Heart right ventricle (tissue), 16 donors: ENCODE measurements at regions not wholly inside any gene's neighbourhood (a gene's known extent, or its start where the extent isn't known, plus 50 kb on each side); places are given as distances from the start of the nearest gene placed in this dataset.

Experiments
- ATAC-seq, 8 donors: fragments of 200-7000 bp; cut with Tn5 transposase; one replicate each; pipeline ENCODE4 v1.9.1; 2020; ENCODE audit warnings: mild to moderate bottlenecking in 8 of 8, moderate library complexity in 8 of 8, moderate number of reproducible peaks in 1 of 8
- DNase-seq, 2 donors: peaks; one replicate each; pipeline ENCODE4 v3.0.0-alpha.2; 2020
- H3K27ac ChIP-seq, 10 donors: fragments of 200-600 bp; sonication (generic) in 2 of 10; one replicate each; pipeline versions ENCODE4 v1.5.0 to v1.8.0; 2020 to 2022; ENCODE audit warnings: mild to moderate bottlenecking in 3 of 10
- H3K27me3 ChIP-seq, 7 donors: fragments of 200-600 bp; one replicate each; pipeline ENCODE4 v1.8.0; 2021 to 2022; ENCODE audit warnings: mild to moderate bottlenecking in 2 of 7
- H3K36me3 ChIP-seq, 9 donors: fragments of 200-600 bp; sonication (generic) in 1 of 9; one replicate each; pipeline versions ENCODE4 v1.5.0 to v1.8.0; 2020 to 2022; ENCODE audit warnings: mild to moderate bottlenecking in 2 of 9
- H3K4me1 ChIP-seq, 9 donors: fragments of 200-600 bp; sonication (generic) in 1 of 9; one replicate each; pipeline versions ENCODE4 v1.5.0 to v1.8.0; 2020 to 2022; ENCODE audit warnings: mild to moderate bottlenecking in 4 of 9
- H3K4me3 ChIP-seq, 10 donors: fragments of 200-600 bp; sonication (generic) in 2 of 10; one replicate each; pipeline versions ENCODE4 v1.5.0 to v1.8.0; 2020 to 2022; ENCODE audit warnings: mild to moderate bottlenecking in 7 of 10, moderate library complexity in 2 of 10
- H3K9me3 ChIP-seq, 11 donors: fragments of 200-600 bp in 10 of 11; sonication (generic) in 2 of 11; one replicate each; pipeline versions ENCODE4 v1.5.0 to v1.8.0; 2013 to 2022; ENCODE audit warnings: mild to moderate bottlenecking in 2 of 11, control low read depth in 1 of 11, moderate library complexity in 1 of 11
- CTCF ChIP-seq, 9 donors: fragments of 200-600 bp; sonication (generic) in 2 of 9; IDR thresholded peaks; one replicate each; pipeline versions ENCODE4 v1.5.0 to v1.8.0; 2021 to 2022; ENCODE audit warnings: antibody characterized with exemption in 9 of 9, mild to moderate bottlenecking in 5 of 9, moderate library complexity in 1 of 9
- WGBS, 2 donors: extraction: QIAGEN DNeasy Blood & Tissue Kit; methylation state at CpG; one replicate each; pipeline ENCODE4 v1.1.7; 2013; ENCODE audit warnings: inconsistent platforms in 1 of 2; 5-methylcytosine and 5-hydroxymethylcytosine counted together
- intact Hi-C, 10 donors: fragments of 100-400 bp; cut with DNase I; formaldehyde crosslinking; loops; one replicate each; pipeline versions ENCODE4 v1.11.1 to v1.14.2; 2022
- donor health status: Arrhythmogenic right ventricular cardiomyopathy.
- donor health status: ischemic (EF 13 %, LVEDD 7.1; RV severe dilation, severe dysfunction).
- donor health status: healthy with polysubstance abuse.
- donor health status: DM: no; HTN: yes; CAD: no.
- donor health status: DM: no; HTN: no; CAD: no.
- donor health status: ischemic (EF 25% LVEDD 6.9; RV normal size, moderate dysfunction).
- donor health status: ischemic (EF 25% LVEDD 5.7; RV mildly dilated, moderate dysfunction).
- donor health status: healthy.
- donor health status: DM: yes; HTN: yes; CAD: no.
- donor health status: Ischemic cardiomyopathy.
- donor health status: ischemic (EF 35%, LVEDD 5.7; RV mildly dilated, moderate dysfunction).
- donor health status: nonischemic (EF 11% LVEDD 7.7; RV severe dilation, severe dysfunction).
- donor health status: DM: yes; HTN: yes; CAD: no.
- donor health status: PGD.
- donor health status: ischemic (EF 29% LVEDD 5.4; RV normal size, mild dysfunction).
- donor health status: nonischemic (EF 23%, LVEDD 6.1; RV moderate dilation, normal function).

- peaks cover 0 to 24% (median 0%) of the 10 kb centered on the region in 11 donors for H3K9me3 ChIP-seq
- 72 to 74% methylated on average over 2 of the region's 2 CpGs for WGBS, 2 donors
- H3K4me1 ChIP-seq = no peaks in the 10 kb centered on the region
- no peak overlapping the region for H3K4me3 ChIP-seq
- no peak for TF ChIP-seq CTCF (IDR thresholded peaks at IDR 0.05)
- ATAC-seq = no peak
- intact Hi-C loops = no loop called here
- no peaks in the 10 kb centered on the region for H3K36me3 ChIP-seq
- no peaks in the 10 kb centered on the region for H3K27me3 ChIP-seq
- no peak for DNase-seq
- H3K27ac ChIP-seq = no peak overlapping the region
These were observed 450.5 kb upstream of the FAR2 start for GRCh38 chr12:28698553-28698952.

- Histone ChIP-seq H3K27me3 (no peaks in the 10 kb centered on the region), H3K36me3 (no peaks in the 10 kb centered on the region), H3K4me1 (no peaks in the 10 kb centered on the region), H3K4me3 (no peak overlapping the region), H3K9me3 (peaks cover 0 to 28% (median 4%) of the 10 kb centered on the region in 11 donors), H3K27ac (no peak overlapping the region)
- no peak for DNase-seq
- no peak for ATAC-seq
- intact Hi-C loops = no loop called here
- no peak for TF ChIP-seq CTCF (IDR thresholded peaks at IDR 0.05)
These were observed 450.0 kb upstream of the FAR2 start for GRCh38 chr12:28699029-28699428.

- no peaks in the 10 kb centered on the region for H3K36me3 ChIP-seq
- no peak for TF ChIP-seq CTCF (IDR thresholded peaks at IDR 0.05)
- no peaks in the 10 kb centered on the region for H3K27me3 ChIP-seq
- ATAC-seq = no peak
- no peak overlapping the region for H3K4me3 ChIP-seq
- intact Hi-C loops = no loop called here
- H3K27ac ChIP-seq = no peak overlapping the region
- DNase-seq = no peak
- H3K4me1 ChIP-seq = no peaks in the 10 kb centered on the region
- peaks cover 0 to 33% (median 6%) of the 10 kb centered on the region in 11 donors for H3K9me3 ChIP-seq
- 64 to 71% methylated on average over 3 of the region's 3 CpGs for WGBS, 2 donors
These were observed 448.9 kb upstream of the FAR2 start for GRCh38 chr12:28700161-28700560.

- DNase-seq (no peak), ATAC-seq (no peak)
- H3K4me1 ChIP-seq = no peaks in the 10 kb centered on the region
- intact Hi-C loops = no loop called here
- no peaks in the 10 kb centered on the region for H3K27me3 ChIP-seq
- TF ChIP-seq CTCF (IDR thresholded peaks at IDR 0.05) = no peak
- no peaks in the 10 kb centered on the region for H3K36me3 ChIP-seq
- no peak overlapping the region for H3K27ac ChIP-seq
- H3K9me3 ChIP-seq = peaks cover 0 to 31% (median 6%) of the 10 kb centered on the region in 11 donors
- H3K4me3 ChIP-seq = no peak overlapping the region
These were observed 444.5 kb upstream of the FAR2 start for GRCh38 chr12:28704477-28705169.
